Smooth muscle cell (in vitro differentiated cells): ENCODE measurements at regions not wholly inside any gene's neighbourhood (a gene's known extent, or its start where the extent isn't known, plus 50 kb on each side); places are given as distances from the start of the nearest gene placed in this dataset.
"Not testable (repeated sequence)": the region's sequence is repeated elsewhere in the genome, so short reads cannot be mapped to it uniquely, and the experiment has no call there.

ENCODE experiments used
- DNase-seq: peaks from one replicate; lab custom pipeline; 2025; ENCODE audit not compliant: unreplicated experiment; lab: John Stamatoyannopoulos, UW
- H2AFZ ChIP-seq: fragments of 200-600 bp; sonication (generic); 2 replicates; pipeline ENCODE4 v1.6.0; 2016; ENCODE audit warnings: antibody characterized with exemption, low read depth, mild to moderate bottlenecking
- H3F3A ChIP-seq: fragments of 200-600 bp; sonication (generic); 2 replicates; pipeline ENCODE4 v1.6.0; 2017; ENCODE audit warnings: antibody characterized with exemption, low read depth
- H3K27ac ChIP-seq: fragments of 200-600 bp; sonication (generic); 2 replicates; pipeline ENCODE4 v1.5.1; 2016; ENCODE audit warnings: low read depth, mild to moderate bottlenecking
- H3K27me3 ChIP-seq: fragments of 200-600 bp; sonication (generic); 2 replicates; pipeline ENCODE4 v1.6.1; 2016; ENCODE audit warnings: low read depth, mild to moderate bottlenecking
- H3K36me3 ChIP-seq: fragments of 200-600 bp; sonication (generic); 2 replicates; pipeline ENCODE4 v1.5.1; 2016; ENCODE audit warnings: low read depth
- H3K4me1 ChIP-seq: fragments of 200-600 bp; sonication (generic); 2 replicates; pipeline ENCODE4 v1.5.1; 2016; ENCODE audit warnings: low read depth
- H3K4me2 ChIP-seq: fragments of 200-600 bp; sonication (generic); 2 replicates; pipeline ENCODE4 v1.6.0; 2016; ENCODE audit warnings: mild to moderate bottlenecking
- H3K4me3 ChIP-seq: fragments of 200-600 bp; sonication (generic); 2 replicates; pipeline ENCODE4 v1.5.1; 2016; ENCODE audit warnings: mild to moderate bottlenecking
- H3K79me2 ChIP-seq: fragments of 200-600 bp; sonication (generic); 2 replicates; pipeline ENCODE4 v1.6.0; 2016; ENCODE audit warnings: low read depth, mild to moderate bottlenecking
- H3K9ac ChIP-seq: fragments of 200-600 bp; sonication (generic); 2 replicates; pipeline ENCODE4 v1.6.0; 2016; ENCODE audit warnings: low read depth
- H3K9me3 ChIP-seq: fragments of 200-600 bp; sonication (generic); replicated peaks from 2 replicates; pipeline ENCODE4 v1.5.1; 2016; ENCODE audit warnings: low read depth
- H4K20me1 ChIP-seq: fragments of 200-600 bp; sonication (generic); 2 replicates; pipeline ENCODE4 v1.6.0; 2016; ENCODE audit warnings: low read depth
- WGBS: methylation state at CpG from one replicate; pipeline ENCODE4 v1.1.7; 2016; ENCODE audit warnings: low lambda C conversion rate; 5-methylcytosine and 5-hydroxymethylcytosine counted together

DNA sequence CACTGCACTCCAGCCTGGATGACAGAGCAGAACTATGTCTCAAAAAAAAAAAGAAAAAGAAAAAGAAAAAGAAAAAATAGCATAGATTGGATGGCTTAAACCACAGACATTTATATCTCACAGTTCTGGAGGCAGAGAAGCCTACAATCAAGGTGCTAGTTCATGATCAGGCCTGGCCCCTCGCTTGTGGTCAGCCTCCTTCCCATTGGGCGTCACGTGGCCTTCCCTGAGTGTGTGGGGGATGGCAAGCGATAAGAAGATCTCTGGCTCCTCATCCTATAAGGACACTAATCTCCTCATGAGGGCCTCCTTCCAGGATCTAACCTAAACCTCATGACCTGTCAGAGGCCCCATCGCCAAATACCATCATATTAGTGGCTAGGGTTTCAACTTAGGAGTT is 320.2 kb upstream of the SPATA31A3 start:
- not testable (repeated sequence) for H3K36me3 ChIP-seq, H3K4me2 ChIP-seq, H3K4me3 ChIP-seq, H3K27me3 ChIP-seq, H3K27ac ChIP-seq, H3K9me3 ChIP-seq, H3K9ac ChIP-seq, H3K79me2 ChIP-seq, H3K4me1 ChIP-seq, H4K20me1 ChIP-seq, H3F3A ChIP-seq, DNase-seq, H2AFZ ChIP-seq
- no CpG with 5 or more reads among the region's 5 CpGs for WGBS

DNA sequence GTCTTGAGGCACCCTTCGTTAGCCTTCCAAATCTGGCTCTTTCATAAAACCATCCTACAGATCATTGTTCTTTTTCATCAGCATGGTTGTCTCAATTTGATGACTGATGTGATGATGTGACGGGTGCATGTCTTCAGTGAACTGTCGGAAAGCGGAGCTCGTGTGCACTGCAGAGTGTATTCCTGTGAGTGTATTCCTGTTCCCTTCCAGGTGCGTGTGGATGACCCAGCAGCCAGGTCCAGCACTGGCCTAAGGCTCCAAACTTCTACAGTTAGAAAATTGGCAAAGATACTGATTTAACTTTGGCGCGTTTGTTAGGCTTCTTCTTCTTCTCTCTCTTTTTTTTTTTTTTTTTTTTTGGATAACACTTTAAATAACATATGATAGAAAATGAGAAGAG is 314.8 kb upstream of the SPATA31A3 start:
- not testable (repeated sequence) for H3K9me3 ChIP-seq, H3K4me3 ChIP-seq, H3K4me2 ChIP-seq, H2AFZ ChIP-seq, H3K79me2 ChIP-seq, H3K27ac ChIP-seq, H3F3A ChIP-seq, H3K36me3 ChIP-seq, H3K27me3 ChIP-seq, H4K20me1 ChIP-seq, H3K4me1 ChIP-seq, DNase-seq, H3K9ac ChIP-seq
- WGBS = no CpG with 5 or more reads among the region's 8 CpGs

- not testable (repeated sequence) for DNase-seq, H3F3A ChIP-seq, H3K4me2 ChIP-seq, H3K36me3 ChIP-seq, H3K9ac ChIP-seq, H3K27me3 ChIP-seq, H3K9me3 ChIP-seq, H4K20me1 ChIP-seq, H2AFZ ChIP-seq, H3K4me1 ChIP-seq, H3K4me3 ChIP-seq, H3K79me2 ChIP-seq, H3K27ac ChIP-seq
- WGBS = no CpG with 5 or more reads among the region's 6 CpGs
These were observed 296.4 kb upstream of the SPATA31A3 start for GRCh38 chr9:67288797-67289196.

DNA sequence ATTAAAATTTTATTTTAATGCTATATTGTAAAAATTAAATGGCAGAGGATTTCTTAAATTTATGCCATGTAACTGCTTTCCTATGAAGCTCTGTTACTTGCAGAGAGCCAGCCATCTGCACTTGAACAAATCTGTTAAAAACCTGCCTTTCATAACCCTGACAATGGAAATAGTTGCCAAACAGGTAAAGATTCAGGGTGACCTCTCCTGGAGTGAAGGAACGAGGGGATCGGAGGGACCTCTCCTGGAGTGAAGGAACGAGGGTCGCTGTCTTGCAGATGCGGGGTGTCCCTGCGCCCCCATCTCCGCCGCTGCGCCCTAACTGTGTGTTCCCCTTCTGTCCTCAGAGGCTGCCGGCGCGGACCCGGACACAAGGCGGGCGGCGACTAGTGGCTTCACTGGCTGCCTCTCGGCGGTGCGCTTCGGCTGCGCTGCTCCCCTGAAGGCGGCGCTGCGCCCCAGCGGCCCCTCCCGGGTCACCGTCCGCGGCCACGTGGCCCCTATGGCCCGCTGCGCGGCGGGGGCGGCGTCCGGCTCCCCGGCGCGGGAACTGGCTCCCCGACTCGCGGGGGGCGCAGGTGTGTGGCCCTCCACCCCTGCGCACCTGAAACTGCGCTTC is 295.9 kb upstream of the SPATA31A3 start:
- not testable (repeated sequence) for H3K4me1 ChIP-seq, H4K20me1 ChIP-seq, H3K27ac ChIP-seq, DNase-seq, H3K27me3 ChIP-seq, H3K4me2 ChIP-seq, H3K36me3 ChIP-seq, H3K79me2 ChIP-seq, H2AFZ ChIP-seq, H3K4me3 ChIP-seq, H3K9ac ChIP-seq, H3K9me3 ChIP-seq, H3F3A ChIP-seq
- WGBS = no CpG with 5 or more reads among the region's 46 CpGs

GRCh38 chr9:67284299-67284698 is 291.9 kb upstream of the SPATA31A3 start:
- not testable (repeated sequence) for H3K79me2 ChIP-seq, H3K4me2 ChIP-seq, H3K9me3 ChIP-seq, H3K27me3 ChIP-seq, H2AFZ ChIP-seq, H3K4me3 ChIP-seq, H3F3A ChIP-seq, H3K36me3 ChIP-seq, H4K20me1 ChIP-seq, H3K9ac ChIP-seq, H3K4me1 ChIP-seq, H3K27ac ChIP-seq, DNase-seq
- WGBS = no CpG with 5 or more reads among the region's 6 CpGs

DNA sequence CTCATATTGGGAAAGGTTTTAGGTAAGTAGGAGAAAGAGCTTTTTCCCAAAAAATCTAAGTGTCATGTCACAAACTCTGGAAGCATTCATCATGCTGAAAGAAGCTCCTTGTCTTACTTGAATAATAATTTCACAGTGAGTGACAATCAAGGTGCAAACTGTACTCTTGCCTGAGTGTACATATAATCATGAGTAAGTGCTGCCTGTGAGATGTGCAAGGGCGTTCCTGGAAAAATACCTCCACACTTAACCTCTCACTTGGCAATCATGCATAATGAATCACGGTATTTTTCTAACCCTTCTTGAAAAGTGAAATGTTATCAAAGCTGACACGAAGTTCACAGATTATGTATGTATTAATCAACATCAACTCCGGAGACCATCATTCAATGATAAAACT is 289.2 kb upstream of the SPATA31A3 start:
- H3K9ac ChIP-seq, H3K9me3 ChIP-seq, H3F3A ChIP-seq, H3K4me1 ChIP-seq, H3K36me3 ChIP-seq, H3K79me2 ChIP-seq, H3K27me3 ChIP-seq, H3K4me3 ChIP-seq, H2AFZ ChIP-seq, H3K27ac ChIP-seq, H3K4me2 ChIP-seq, H4K20me1 ChIP-seq, DNase-seq: not testable (repeated sequence)
- WGBS = no CpG with 5 or more reads among the region's 4 CpGs

GRCh38 chr9:67269692-67270091 is 277.3 kb upstream of the SPATA31A3 start:
- not testable (repeated sequence) for H3K36me3 ChIP-seq, H4K20me1 ChIP-seq, H3K9me3 ChIP-seq, H3K27ac ChIP-seq, H3K27me3 ChIP-seq, H3F3A ChIP-seq, H3K4me2 ChIP-seq, H3K9ac ChIP-seq, H3K4me3 ChIP-seq, DNase-seq, H3K4me1 ChIP-seq, H2AFZ ChIP-seq, H3K79me2 ChIP-seq
- no CpG with 5 or more reads among the region's 1 CpG for WGBS

- not testable (repeated sequence) for H3K4me1 ChIP-seq, H3K4me2 ChIP-seq, H3K9ac ChIP-seq, H2AFZ ChIP-seq, H3K36me3 ChIP-seq, H3K27me3 ChIP-seq, H4K20me1 ChIP-seq, H3K4me3 ChIP-seq, H3K9me3 ChIP-seq, DNase-seq, H3K27ac ChIP-seq, H3K79me2 ChIP-seq, H3F3A ChIP-seq
- WGBS = no CpG with 5 or more reads among the region's 6 CpGs
These were observed 265.5 kb upstream of the SPATA31A3 start for GRCh38 chr9:67257894-67258293.

DNA sequence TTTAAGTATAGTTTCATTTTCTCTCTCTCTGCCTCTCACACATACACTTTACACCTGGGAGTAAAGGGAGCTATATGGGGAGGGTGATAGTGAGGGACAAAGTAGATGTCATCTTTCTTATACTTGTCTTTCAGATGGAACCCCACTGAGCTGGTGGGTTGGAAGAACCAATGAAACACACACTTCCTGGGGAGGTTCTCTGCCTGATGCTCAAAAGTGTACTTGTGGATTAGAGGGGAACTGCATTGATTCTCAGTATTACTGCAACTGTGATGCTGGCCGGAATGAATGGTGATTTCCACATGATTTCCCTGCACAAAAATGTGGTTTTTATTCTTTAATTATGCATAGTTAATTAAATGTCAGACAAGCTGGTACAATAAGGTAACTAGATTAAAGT is 256.6 kb upstream of the SPATA31A3 start:
- not testable (repeated sequence) for H3F3A ChIP-seq, H3K27me3 ChIP-seq, H3K9me3 ChIP-seq, H2AFZ ChIP-seq, DNase-seq, H3K27ac ChIP-seq, H3K4me3 ChIP-seq, H3K9ac ChIP-seq, H3K36me3 ChIP-seq, H3K4me2 ChIP-seq, H4K20me1 ChIP-seq, H3K79me2 ChIP-seq, H3K4me1 ChIP-seq
- WGBS = no CpG with 5 or more reads among the region's 1 CpG
